ENCODE measurements at regions not wholly inside any gene's neighbourhood (a gene's known extent, or its start where the extent isn't known, plus 50 kb on each side); places are given as distances from the start of the nearest gene placed in this dataset.
A peak's percentile ranks its signal among the peaks of the same experiment; 100 is the strongest.
"Not testable (repeated sequence)": the region's sequence is repeated elsewhere in the genome, so short reads cannot be mapped to it uniquely, and the experiment has no call there.

DNA sequence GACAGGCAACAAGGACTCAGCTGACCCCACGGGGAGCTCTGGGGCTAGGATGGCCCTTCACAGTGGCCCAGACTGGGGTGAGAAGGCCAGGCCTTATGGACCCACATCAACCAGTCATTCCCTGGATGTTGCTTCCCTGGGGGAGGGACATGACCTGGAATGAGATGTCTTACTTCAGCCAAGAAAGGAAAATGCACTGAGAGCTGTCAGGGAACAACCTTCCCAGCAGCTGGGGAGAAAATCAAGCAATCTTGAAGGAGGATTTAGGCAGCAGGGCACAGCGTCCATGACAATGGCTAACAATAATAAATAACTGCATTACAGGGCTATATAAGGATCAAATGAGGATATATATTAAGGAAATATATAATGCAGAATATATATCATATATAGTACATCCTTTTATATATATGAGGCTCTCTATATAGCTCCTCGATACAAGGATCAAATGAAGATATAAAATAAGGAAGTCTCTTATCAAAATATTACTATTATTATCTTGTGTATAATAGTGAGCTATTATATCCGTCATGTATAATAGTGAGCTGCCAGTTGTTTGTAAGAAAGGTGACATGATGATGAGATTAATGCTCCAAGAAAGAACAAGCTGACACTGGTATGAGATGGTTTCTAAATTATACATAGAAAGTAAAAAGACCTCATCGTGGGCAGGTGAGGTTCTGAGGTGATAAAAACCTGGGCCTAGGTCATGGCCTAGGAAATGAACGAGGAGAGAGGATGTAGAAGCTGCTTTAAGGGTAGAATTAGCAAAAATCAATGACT is 117.8 kb upstream of the LIPC start:
- intact Hi-C loops (cut with micrococcal nuclease): no loop called here
- ATAC-seq (no peak), DNase-seq (no peak)

DNA sequence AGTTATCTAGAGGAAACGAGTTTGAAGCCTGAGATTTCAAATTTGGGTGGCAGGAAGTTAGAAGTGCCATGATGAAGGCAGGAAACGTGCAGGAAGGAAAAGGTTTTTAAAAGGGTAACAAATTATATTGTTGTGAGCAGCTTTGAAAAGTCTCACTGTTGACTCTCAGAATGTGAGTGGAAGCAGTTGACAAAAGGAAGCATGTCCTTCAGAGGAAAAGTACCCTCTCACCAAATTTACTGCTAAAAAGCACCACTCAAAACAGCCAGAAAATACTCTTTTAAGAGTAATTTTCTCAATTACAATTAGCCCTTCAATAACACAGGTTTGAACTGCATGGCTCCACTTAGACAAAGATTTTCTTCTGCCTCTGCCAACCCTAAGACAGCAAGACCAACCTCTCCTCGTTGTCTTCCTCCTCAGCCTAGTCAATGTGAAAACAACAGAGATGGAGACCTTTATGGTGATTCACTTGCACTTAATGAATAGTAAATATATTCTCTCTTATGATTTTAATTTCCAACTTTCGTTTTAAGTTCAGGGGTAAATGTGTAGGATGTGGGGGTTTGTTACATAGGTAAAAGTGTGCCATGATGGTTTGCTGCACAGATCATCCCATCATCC is 117.1 kb upstream of the LIPC start:
- no peak for ATAC-seq
- no peak for DNase-seq
- intact Hi-C loops (cut with micrococcal nuclease): no loop called here

DNA sequence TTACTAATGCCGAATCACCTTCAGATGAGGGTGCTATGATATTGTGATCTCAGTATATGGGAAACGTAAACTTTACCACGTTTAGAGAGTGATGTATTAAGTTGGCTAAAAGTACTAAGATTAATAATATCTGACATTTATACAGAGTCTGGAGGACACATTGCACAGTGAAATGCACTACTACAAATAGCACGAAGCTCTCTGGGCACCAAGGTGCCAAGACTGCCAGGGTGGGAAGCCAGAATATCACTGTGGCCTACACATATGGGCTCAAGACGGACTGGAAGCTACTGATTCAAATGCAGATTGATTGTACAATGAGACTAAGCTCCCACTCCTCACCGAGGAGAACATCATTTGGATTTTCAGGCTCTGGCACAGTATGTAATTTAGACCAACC is 113.3 kb upstream of the LIPC start:
- intact Hi-C loops (cut with micrococcal nuclease): no loop called here
- peak; percentile 65 for ATAC-seq
- no peak for DNase-seq

DNA sequence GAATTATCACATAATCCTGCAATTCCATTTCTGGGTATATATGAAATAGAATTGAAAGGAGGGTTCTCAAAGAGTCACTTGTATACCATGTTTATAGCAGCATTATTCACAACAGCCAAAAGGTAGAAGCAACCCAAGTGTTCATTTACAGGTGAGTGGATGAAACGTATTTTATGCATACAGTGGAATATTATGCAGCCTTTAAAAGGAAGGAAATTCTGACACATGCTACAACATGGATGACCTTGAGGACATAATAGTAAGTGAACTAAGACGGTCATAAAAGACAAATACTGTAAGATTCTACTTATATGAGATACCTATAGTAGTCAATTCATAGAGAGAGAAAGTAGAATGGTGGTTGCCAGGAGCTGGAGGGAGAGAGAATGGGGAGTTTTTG is 110.8 kb upstream of the LIPC start:
- ATAC-seq (no peak), DNase-seq (no peak)
- intact Hi-C loops (cut with micrococcal nuclease): loop anchor here (10.0 kb wide), 1 partner anchor 214 kb away; no protein-coding TSS in a partner anchor

GRCh38 chr15:58322253-58322652 is 109.5 kb upstream of the LIPC start:
- no peak for ATAC-seq
- intact Hi-C loops (cut with micrococcal nuclease): loop anchor here (10.0 kb wide), 1 partner anchor 213 kb away; no protein-coding TSS in a partner anchor
- no peak for DNase-seq

- DNase-seq, ATAC-seq: not testable (repeated sequence)
- intact Hi-C loops (cut with micrococcal nuclease): loop anchor here (10.0 kb wide), 1 partner anchor 211 kb away; no protein-coding TSS in a partner anchor
Observed at GRCh38 chr15:58323321-58323720, 108.5 kb upstream of the LIPC start.

DNA sequence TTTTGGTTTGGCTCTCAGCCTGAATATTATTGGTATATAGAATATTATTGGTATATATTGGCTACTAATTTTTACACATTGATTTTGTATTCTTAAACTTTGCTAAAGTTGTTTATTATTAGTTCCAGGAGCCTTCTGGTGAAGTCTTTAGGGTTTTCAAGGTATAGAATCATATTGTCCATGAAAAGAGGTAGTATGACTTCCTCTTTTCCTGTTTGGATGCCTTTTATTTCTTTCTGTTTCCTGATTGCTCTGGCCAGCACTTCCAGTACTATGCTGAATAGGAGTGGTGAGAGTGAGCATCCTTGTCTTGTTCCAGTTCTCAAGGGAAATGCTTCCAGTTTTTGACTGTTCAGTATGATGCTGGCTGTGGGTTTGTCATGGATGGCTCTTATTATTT is 107.3 kb upstream of the LIPC start:
- ATAC-seq: no peak
- intact Hi-C loops (cut with micrococcal nuclease): loop anchor here (10.0 kb wide), 1 partner anchor 210 kb away; no protein-coding TSS in a partner anchor
- DNase-seq: no peak

GRCh38 chr15:58327958-58328357 is 103.8 kb upstream of the LIPC start:
- DNase-seq (no peak), ATAC-seq (no peak)
- intact Hi-C loops (cut with micrococcal nuclease): loop anchor here (10.0 kb wide), 1 partner anchor 207 kb away; no protein-coding TSS in a partner anchor

GRCh38 chr15:58329211-58329610 is 102.6 kb upstream of the LIPC start:
- no peak for ATAC-seq
- no peak for DNase-seq
- intact Hi-C loops (cut with micrococcal nuclease): loop anchor here (10.0 kb wide), 1 partner anchor 206 kb away; no protein-coding TSS in a partner anchor

GRCh38 chr15:58329781-58330671 is 101.8 kb upstream of the LIPC start:
- no peak for ATAC-seq
- intact Hi-C loops (cut with micrococcal nuclease): loop anchor here (10.0 kb wide), 1 partner anchor 205 kb away; no protein-coding TSS in a partner anchor

DNA sequence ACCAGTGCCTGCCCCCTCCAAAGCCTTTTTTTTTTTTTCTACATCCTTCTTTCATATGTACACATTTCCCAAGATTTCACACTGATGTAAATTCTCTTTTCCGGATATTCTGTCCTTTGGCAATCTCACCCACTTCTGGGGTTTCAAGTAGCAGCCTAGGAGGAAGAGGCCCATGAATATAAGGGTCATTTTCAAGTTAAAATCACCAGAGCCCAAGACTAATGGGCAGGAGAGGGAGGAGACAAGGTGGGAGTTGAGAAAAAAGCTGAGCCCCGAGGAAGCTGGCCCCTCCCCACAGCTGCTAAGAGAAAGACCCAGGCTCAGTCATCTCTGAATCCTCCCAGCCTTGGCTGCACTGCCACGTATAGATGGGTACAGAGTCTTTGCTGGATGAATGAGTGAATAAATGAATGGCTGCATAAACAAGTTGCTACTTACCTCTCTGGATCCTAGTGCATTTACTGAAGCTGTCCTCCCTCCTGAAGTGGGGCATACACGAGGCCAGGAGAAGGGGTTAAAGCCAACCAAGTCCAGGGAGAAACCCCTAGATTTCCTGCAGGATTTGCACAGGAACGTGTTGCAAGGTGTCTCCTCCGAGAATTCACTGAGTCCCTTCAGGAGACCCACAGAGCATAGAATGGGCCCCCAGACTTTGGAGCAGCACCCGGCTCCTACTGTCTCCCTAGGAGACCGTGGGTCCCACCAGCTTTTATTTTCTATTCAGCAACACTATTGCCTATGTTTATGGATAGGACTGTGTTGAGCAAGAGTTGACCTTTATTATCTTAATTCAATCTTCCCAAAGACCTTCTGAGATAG is 100.8 kb upstream of the LIPC start:
- no peak for DNase-seq
- intact Hi-C loops (cut with micrococcal nuclease): no loop called here
- no peak for ATAC-seq

More at GRCh38 chr15:58329781-58330671, 101.8 kb upstream of the LIPC start:
- DNase-seq: peak; percentile 32

- no peak for DNase-seq
- intact Hi-C loops (cut with micrococcal nuclease): no loop called here
- peak; percentile 41 for ATAC-seq
Observed at GRCh38 chr15:58331560-58331912, 100.3 kb upstream of the LIPC start.

GRCh38 chr15:58331913-58332675 is 99.7 kb upstream of the LIPC start:
- DNase-seq: peak; percentile 94
- intact Hi-C loops (cut with micrococcal nuclease): no loop called here
- peak; percentile 97 for ATAC-seq

- ATAC-seq (no peak), DNase-seq (no peak)
- intact Hi-C loops (cut with micrococcal nuclease): no loop called here
Observed at GRCh38 chr15:58332676-58333400, 99.0 kb upstream of the LIPC start.

GRCh38 chr15:58334803-58335202 is 97.0 kb upstream of the LIPC start:
- ATAC-seq: no peak
- intact Hi-C loops (cut with micrococcal nuclease): no loop called here
- DNase-seq: no peak

GRCh38 chr15:58336161-58336560 is 95.6 kb upstream of the LIPC start:
- ATAC-seq: no peak
- no peak for DNase-seq
- intact Hi-C loops (cut with micrococcal nuclease): no loop called here

- intact Hi-C loops (cut with micrococcal nuclease): no loop called here
- DNase-seq (no peak), ATAC-seq (no peak)
Observed at GRCh38 chr15:58340176-58340575, 91.6 kb upstream of the LIPC start.

Data from left ventricle myocardium superior (tissue), 1 donor.